Esophagus squamous epithelium (tissue), 4 donors: ENCODE measurements at regions not wholly inside any gene's neighbourhood (a gene's known extent, or its start where the extent isn't known, plus 50 kb on each side); places are given as distances from the start of the nearest gene placed in this dataset.

Experiments
- CTCF ChIP-seq, 6 experiments: fragments of 450-650 bp in 4 of 6; fragments of 200-600 bp in 2 of 6; sonication (generic) in 2 of 6; IDR thresholded peaks; one replicate each; pipeline ENCODE4 v1.5.1; 2016 to 2019; ENCODE audit warnings: antibody characterized with exemption in 6 of 6, mild to moderate bottlenecking in 4 of 6, moderate library complexity in 4 of 6
- POLR2A ChIP-seq, 4 donors: fragments of 450-650 bp; IDR thresholded peaks; one replicate each; pipeline ENCODE4 v1.6.1; 2017; ENCODE audit warnings: antibody characterized with exemption in 4 of 4, mild to moderate bottlenecking in 4 of 4, moderate library complexity in 3 of 4

DNA sequence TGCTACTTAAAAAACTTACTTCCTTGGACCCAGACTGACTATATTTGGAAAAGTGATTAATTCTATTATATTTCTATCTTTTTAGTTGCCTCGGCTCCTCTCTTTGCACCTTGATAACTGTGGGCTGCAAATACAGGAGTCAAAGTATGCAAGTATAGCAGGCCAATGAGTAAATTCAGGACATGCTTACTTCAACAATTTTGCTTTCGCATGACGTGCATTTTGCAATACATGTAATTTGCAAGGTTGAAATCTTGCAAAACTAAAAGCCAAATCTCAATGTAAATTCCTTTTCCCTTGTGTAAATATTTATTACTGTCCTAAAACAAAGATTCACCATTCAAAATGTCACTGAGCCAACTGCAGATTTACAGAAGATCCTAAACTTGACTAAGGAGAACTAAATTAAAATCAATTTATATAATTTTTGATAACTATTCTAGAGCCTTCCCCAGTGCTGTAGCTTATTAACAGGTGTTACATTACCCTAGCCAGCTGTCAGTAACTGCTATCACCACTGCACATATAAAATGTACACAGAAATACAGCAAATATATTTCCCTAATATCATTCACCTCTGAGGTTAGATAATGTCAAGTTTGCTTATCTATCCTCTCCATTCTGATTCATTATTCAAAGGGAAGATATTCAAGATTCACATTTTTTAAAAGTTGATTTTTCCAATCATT, 1069.5 kb downstream of the TRHDE start:
- TF ChIP-seq CTCF (IDR thresholded peaks at IDR 0.05) (no peak), POLR2A (IDR thresholded peaks at IDR 0.05) (no peak)
